Neural progenitor cell (in vitro differentiated cells): ENCODE measurements at regions not wholly inside any gene's neighbourhood (a gene's known extent, or its start where the extent isn't known, plus 50 kb on each side); places are given as distances from the start of the nearest gene placed in this dataset.

Source experiments
- DNase-seq: peaks from one replicate; pipeline ENCODE4 v3.0.0-alpha.2; 2016; ENCODE audit warnings: low spot score
- H2AFZ ChIP-seq: fragments of 200-600 bp; sonication (generic); replicated peaks from 2 replicates; pipeline ENCODE4 v1.6.1; 2016; ENCODE audit warnings: antibody characterized with exemption
- H3F3A ChIP-seq: fragments of 200-600 bp; sonication (generic); 2 replicates; pipeline ENCODE4 v1.6.1; 2016; ENCODE audit warnings: antibody characterized with exemption, low read depth
- H3K27ac ChIP-seq: fragments of 200-600 bp; sonication (generic); 2 replicates; pipeline ENCODE4 v1.5.1; 2016; ENCODE audit warnings: mild to moderate bottlenecking
- H3K27me3 ChIP-seq: fragments of 200-600 bp; sonication (generic); 2 replicates; pipeline ENCODE4 v1.6.1; 2016; ENCODE audit warnings: mild to moderate bottlenecking, moderate library complexity
- H3K36me3 ChIP-seq: fragments of 200-600 bp; sonication (generic); 2 replicates; pipeline ENCODE4 v1.5.1; 2016
- H3K4me1 ChIP-seq: fragments of 200-600 bp; sonication (generic); 2 replicates; pipeline ENCODE4 v1.6.1; 2016; ENCODE audit warnings: mixed run types
- H3K4me2 ChIP-seq: fragments of 200-600 bp; sonication (generic); 2 replicates; pipeline ENCODE4 v1.6.1; 2016
- H3K4me3 ChIP-seq: fragments of 200-600 bp; sonication (generic); 2 replicates; pipeline ENCODE4 v1.5.1; 2016
- H3K79me2 ChIP-seq: fragments of 200-600 bp; sonication (generic); 2 replicates; pipeline ENCODE4 v1.6.1; 2016; ENCODE audit warnings: low read depth
- H3K9ac ChIP-seq: fragments of 200-600 bp; sonication (generic); 2 replicates; pipeline ENCODE4 v1.6.1; 2016
- H3K9me3 ChIP-seq: fragments of 200-600 bp; sonication (generic); 2 replicates; pipeline ENCODE4 v1.5.1; 2016; ENCODE audit warnings: low read depth
- H4K20me1 ChIP-seq: fragments of 200-600 bp; sonication (generic); 2 replicates; pipeline ENCODE4 v1.6.1; 2016; ENCODE audit warnings: low read depth
- H3K27ac Mint-ChIP-seq: 3 replicates; pipeline ENCODE4 v1.8.0; 2021; ENCODE audit warnings: mixed read lengths
- H3K27me3 Mint-ChIP-seq: 2 replicates; pipeline ENCODE4 v1.8.0; 2022; ENCODE audit warnings: low read depth, mild to moderate bottlenecking, inconsistent platforms, moderate library complexity, mixed read lengths; ENCODE audit not compliant: insufficient read depth
- H3K36me3 Mint-ChIP-seq: 3 replicates; pipeline ENCODE4 v1.8.0; 2021; ENCODE audit warnings: mixed read lengths
- H3K4me1 Mint-ChIP-seq: 3 replicates; pipeline ENCODE4 v1.8.0; 2021; ENCODE audit warnings: mixed read lengths
- H3K4me3 Mint-ChIP-seq: 3 replicates; pipeline ENCODE4 v1.8.0; 2021; ENCODE audit warnings: mild to moderate bottlenecking, moderate library complexity, mixed read lengths
- H3K9me3 Mint-ChIP-seq: 3 replicates; pipeline ENCODE4 v1.8.0; 2020; ENCODE audit warnings: mixed read lengths
- CTCF ChIP-seq: fragments of 200-600 bp; sonication (generic); IDR thresholded peaks from 2 replicates; pipeline ENCODE4 v1.5.1; 2017; ENCODE audit warnings: antibody characterized with exemption, mild to moderate bottlenecking
- EZH2 ChIP-seq: fragments of 200-600 bp; sonication (generic); IDR thresholded peaks from 2 replicates; pipeline ENCODE4 v1.6.1; 2017; ENCODE audit warnings: antibody characterized with exemption, mild to moderate bottlenecking, moderate library complexity
- EZH2phosphoT487 ChIP-seq: fragments of 200-600 bp; sonication (generic); IDR thresholded peaks from 2 replicates; pipeline ENCODE4 v1.6.1; 2017; ENCODE audit warnings: antibody characterized with exemption

- Histone ChIP-seq H3K27me3 (no peaks in the 10 kb centered on the region), H3K9me3 (no peaks in the 10 kb centered on the region), H2AFZ (no peak overlapping the region), H3K36me3 (no peaks in the 10 kb centered on the region), H4K20me1 (no peaks in the 10 kb centered on the region), H3K79me2 (no peaks in the 10 kb centered on the region), H3K27ac (no peak overlapping the region), H3K4me3 (no peak overlapping the region), H3K9ac (no peak overlapping the region), H3K4me2 (no peak overlapping the region), H3K4me1 (peaks cover 11% of the 10 kb centered on the region), H3F3A (no peaks in the 10 kb centered on the region)
- no peaks in the 10 kb centered on the region for H3K36me3 Mint-ChIP-seq
- peaks cover 6% of the 10 kb centered on the region for H3K27me3 Mint-ChIP-seq
- TF ChIP-seq EZH2, result no peak
- no peak for TF ChIP-seq EZH2phosphoT487
- TF ChIP-seq CTCF, result no peak
- no peaks in the 10 kb centered on the region for H3K9me3 Mint-ChIP-seq
- H3K4me1 Mint-ChIP-seq, result peaks cover 26% of the 10 kb centered on the region
- peak; percentile 2 for DNase-seq
- H3K27ac Mint-ChIP-seq, result no peak overlapping the region
- H3K4me3 Mint-ChIP-seq, result no peak overlapping the region
Observed at GRCh38 chr1:95534985-95535384, 301.0 kb downstream of the RWDD3 start.

DNA sequence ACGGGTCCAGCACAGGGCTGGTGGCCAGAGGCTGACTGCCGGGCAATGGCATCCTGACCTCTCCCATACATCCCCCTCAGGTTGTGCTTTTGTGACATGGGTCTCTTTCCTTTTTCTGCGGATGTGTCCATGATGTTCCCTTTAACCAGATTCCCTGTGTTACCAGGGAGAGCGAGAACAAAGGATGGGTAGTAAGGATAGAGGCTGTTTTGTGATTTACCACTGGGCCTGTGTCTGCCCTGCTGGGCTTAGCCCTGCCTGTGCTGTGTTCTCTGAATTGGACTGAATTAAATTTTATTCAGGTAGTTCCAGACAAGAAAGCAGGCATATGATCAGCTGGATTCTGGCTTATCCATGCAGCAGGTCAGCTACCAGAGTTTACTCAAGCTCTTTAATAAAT is 301.6 kb downstream of the RWDD3 start:
- Mint-ChIP-seq H3K27ac (no peak overlapping the region), H3K27me3 (peaks cover 6% of the 10 kb centered on the region), H3K4me3 (no peak overlapping the region), H3K36me3 (no peaks in the 10 kb centered on the region), H3K4me1 (peaks cover 26% of the 10 kb centered on the region), H3K9me3 (no peaks in the 10 kb centered on the region)
- Histone ChIP-seq H3K27ac (no peak overlapping the region), H2AFZ (no peak overlapping the region), H3K9ac (no peak overlapping the region), H4K20me1 (no peaks in the 10 kb centered on the region), H3K9me3 (no peaks in the 10 kb centered on the region), H3K4me2 (no peak overlapping the region), H3F3A (no peaks in the 10 kb centered on the region), H3K4me3 (no peak overlapping the region), H3K27me3 (no peaks in the 10 kb centered on the region), H3K79me2 (no peaks in the 10 kb centered on the region), H3K36me3 (no peaks in the 10 kb centered on the region), H3K4me1 (peaks cover 11% of the 10 kb centered on the region)
- TF ChIP-seq EZH2phosphoT487, result no peak
- no peak for TF ChIP-seq CTCF
- no peak for TF ChIP-seq EZH2
- DNase-seq, result peak; percentile 39

GRCh38 chr1:95536501-95536900 is 302.5 kb downstream of the RWDD3 start:
- H3K27ac Mint-ChIP-seq, result no peak overlapping the region
- Histone ChIP-seq H4K20me1 (no peaks in the 10 kb centered on the region), H3F3A (no peaks in the 10 kb centered on the region), H3K79me2 (no peaks in the 10 kb centered on the region), H3K27me3 (no peaks in the 10 kb centered on the region), H2AFZ (no peak overlapping the region), H3K4me1 (peaks cover 11% of the 10 kb centered on the region), H3K4me3 (no peak overlapping the region), H3K4me2 (no peak overlapping the region), H3K9ac (no peak overlapping the region), H3K27ac (no peak overlapping the region), H3K36me3 (no peaks in the 10 kb centered on the region), H3K9me3 (no peaks in the 10 kb centered on the region)
- peaks cover 6% of the 10 kb centered on the region for H3K27me3 Mint-ChIP-seq
- TF ChIP-seq EZH2phosphoT487, result no peak
- no peak for TF ChIP-seq CTCF
- no peak for TF ChIP-seq EZH2
- H3K4me1 Mint-ChIP-seq, result peaks cover 26% of the 10 kb centered on the region
- no peak for DNase-seq
- no peaks in the 10 kb centered on the region for H3K9me3 Mint-ChIP-seq
- H3K4me3 Mint-ChIP-seq, result no peak overlapping the region
- H3K36me3 Mint-ChIP-seq, result no peaks in the 10 kb centered on the region
